ENCODE measurements at regions not wholly inside any gene's neighbourhood (a gene's known extent, or its start where the extent isn't known, plus 50 kb on each side); places are given as distances from the start of the nearest gene placed in this dataset.
"Not testable (repeated sequence)": the region's sequence is repeated elsewhere in the genome, so short reads cannot be mapped to it uniquely, and the experiment has no call there.

DNA sequence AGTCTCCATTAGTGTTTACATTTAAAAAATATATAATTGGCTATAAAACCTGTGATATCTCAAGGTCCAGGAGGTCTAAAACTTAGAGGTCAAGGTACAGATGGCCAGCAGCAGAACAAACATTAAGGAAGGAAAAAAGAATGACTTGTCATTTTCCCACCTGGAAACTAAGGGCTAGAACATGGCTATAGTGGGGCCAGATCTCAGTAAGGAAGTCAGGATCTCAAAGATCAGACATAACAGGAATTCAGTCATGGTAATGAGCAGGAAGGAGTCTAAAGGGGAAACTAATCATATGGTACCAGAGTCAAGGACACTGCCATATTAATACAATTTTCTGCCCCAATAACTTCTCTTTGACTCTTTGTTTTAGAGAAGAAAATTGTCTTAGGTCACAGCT, 1018.8 kb downstream of the PLA2G4A start:
- H3K4me3 ChIP-seq (ENCODE audit: low read depth, low read length): no peak overlapping the region
- TF ChIP-seq, protein P1, sequence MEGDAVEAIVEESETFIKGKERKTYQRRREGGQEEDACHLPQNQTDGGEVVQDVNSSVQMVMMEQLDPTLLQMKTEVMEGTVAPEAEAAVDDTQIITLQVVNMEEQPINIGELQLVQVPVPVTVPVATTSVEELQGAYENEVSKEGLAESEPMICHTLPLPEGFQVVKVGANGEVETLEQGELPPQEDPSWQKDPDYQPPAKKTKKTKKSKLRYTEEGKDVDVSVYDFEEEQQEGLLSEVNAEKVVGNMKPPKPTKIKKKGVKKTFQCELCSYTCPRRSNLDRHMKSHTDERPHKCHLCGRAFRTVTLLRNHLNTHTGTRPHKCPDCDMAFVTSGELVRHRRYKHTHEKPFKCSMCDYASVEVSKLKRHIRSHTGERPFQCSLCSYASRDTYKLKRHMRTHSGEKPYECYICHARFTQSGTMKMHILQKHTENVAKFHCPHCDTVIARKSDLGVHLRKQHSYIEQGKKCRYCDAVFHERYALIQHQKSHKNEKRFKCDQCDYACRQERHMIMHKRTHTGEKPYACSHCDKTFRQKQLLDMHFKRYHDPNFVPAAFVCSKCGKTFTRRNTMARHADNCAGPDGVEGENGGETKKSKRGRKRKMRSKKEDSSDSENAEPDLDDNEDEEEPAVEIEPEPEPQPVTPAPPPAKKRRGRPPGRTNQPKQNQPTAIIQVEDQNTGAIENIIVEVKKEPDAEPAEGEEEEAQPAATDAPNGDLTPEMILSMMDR (IDR thresholded peaks at IDR 0.05; ENCODE audit: low read depth, low read length): no peak
- in situ Hi-C loops (cut with HindIII; ENCODE audit: low sequenced_read_pairs): no loop called here
- DNase-seq (ENCODE audit: low read depth, low spot score): no peak

DNA sequence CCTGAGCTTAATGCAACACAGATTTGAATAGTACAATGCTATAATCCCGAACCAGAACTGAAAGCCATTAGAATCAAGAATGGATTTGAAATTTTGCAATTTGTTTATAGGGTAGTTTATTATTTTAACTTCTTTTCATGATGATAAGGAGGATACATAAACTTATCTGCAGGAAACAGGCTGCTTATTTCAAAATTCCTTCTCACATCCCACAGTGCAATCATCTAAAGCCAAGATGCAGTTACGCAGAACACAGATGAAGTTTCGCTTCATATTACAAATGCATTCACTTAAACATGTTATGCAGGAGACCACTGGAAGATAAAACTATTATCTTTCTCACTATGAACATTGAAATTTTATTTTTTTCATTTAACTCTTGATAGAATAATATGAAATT, 1019.6 kb downstream of the PLA2G4A start:
- H3K4me3 ChIP-seq (ENCODE audit: low read depth, low read length): no peak overlapping the region
- TF ChIP-seq, protein P1 (IDR thresholded peaks at IDR 0.05; ENCODE audit: low read depth, low read length): no peak
- in situ Hi-C loops (cut with HindIII; ENCODE audit: low sequenced_read_pairs): no loop called here
- no peak for DNase-seq (ENCODE audit: low read depth, low spot score)

DNA sequence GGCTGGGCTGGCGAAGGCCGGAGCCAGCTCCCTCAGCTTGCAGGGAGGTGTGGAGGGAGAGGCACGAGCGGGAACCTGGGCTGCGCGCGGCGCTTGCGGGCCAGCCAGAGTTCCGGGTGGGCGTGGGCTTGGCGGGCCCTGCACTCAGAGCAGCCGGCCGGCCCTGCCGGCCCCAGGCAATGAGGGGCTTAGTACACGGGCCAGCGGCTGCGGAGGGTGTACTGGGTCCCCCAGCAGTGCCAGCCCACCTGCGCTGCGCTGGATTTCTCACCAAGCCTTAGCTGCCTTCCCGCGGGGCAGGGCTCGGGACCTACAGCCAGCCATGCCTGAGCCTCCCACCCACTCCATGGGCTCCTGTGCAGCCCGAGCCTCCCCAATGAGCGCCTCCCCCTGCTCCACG, 1021.4 kb downstream of the PLA2G4A start:
- in situ Hi-C loops (cut with HindIII; ENCODE audit: low sequenced_read_pairs); DNase-seq (ENCODE audit: low read depth, low spot score); H3K4me3 ChIP-seq (ENCODE audit: low read depth, low read length): not testable (repeated sequence)

DNA sequence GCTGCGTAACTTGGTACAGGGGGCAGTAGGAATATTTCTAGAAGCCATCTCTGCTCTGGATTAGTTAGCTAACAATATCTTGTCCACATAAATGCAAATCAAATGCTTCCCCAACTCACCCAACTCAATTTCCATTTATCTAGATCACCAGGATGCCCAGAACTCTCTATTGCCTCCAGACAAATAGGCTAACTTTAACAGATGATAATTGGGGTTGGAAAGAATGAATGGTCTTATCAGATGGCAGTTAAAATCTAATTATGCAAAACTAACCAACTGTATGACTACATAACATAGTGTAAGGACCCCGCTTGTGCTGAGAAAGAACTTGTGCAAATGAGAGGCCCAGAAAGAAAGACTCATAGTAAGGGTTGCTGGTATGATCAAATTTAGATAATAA, 1024.8 kb downstream of the PLA2G4A start:
- TF ChIP-seq, protein P1 (IDR thresholded peaks at IDR 0.05; ENCODE audit: low read depth, low read length): no peak
- in situ Hi-C loops (cut with HindIII; ENCODE audit: low sequenced_read_pairs): no loop called here
- no peak for DNase-seq (ENCODE audit: low read depth, low spot score)
- no peak overlapping the region for H3K4me3 ChIP-seq (ENCODE audit: low read depth, low read length)

DNA sequence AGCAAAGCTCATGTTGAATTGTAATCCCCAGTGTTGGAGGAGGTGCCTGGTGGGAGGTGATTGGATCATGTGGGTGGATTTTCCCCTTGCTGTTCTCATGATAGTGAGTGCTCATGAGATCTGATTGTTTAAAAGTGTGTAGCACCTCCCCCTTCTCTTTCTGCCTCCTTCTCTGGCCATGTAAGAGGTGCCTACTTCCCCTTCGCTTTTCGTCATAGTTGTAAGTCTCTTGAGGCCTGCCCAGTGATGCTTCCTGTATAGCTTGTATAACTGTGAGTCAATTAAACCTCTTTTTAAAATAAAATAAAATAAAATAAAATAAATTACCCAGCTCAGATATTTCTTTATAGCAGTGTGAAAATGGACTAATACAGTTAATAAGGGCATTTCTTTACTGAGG, 1025.7 kb downstream of the PLA2G4A start:
- in situ Hi-C loops (cut with HindIII; ENCODE audit: low sequenced_read_pairs): no loop called here
- TF ChIP-seq, protein P1 (IDR thresholded peaks at IDR 0.05; ENCODE audit: low read depth, low read length): no peak
- DNase-seq (ENCODE audit: low read depth, low spot score): no peak
- H3K4me3 ChIP-seq (ENCODE audit: low read depth, low read length): no peak overlapping the region

DNA sequence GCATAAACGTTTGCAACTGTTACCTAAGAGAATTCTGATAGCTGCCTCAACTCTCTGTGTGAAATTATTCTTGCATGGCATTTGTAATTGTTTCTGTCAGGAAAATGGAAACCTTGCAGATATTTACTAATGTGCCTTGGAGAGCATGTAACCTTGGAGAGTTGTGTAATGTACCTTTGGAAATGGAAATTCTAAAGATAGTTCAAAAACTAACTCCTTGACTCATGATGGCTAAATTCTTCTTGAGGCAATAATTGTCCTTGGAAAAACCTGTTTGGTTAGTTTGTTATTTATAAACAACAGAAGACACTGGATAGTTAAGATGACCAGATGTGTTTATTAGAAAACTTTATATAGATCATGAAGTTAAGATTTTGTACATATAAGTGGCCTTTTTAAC, 1033.8 kb downstream of the PLA2G4A start:
- H3K4me3 ChIP-seq (ENCODE audit: low read depth, low read length): no peak overlapping the region
- DNase-seq (ENCODE audit: low read depth, low spot score): no peak
- in situ Hi-C loops (cut with HindIII; ENCODE audit: low sequenced_read_pairs): no loop called here
- TF ChIP-seq, protein P1 (IDR thresholded peaks at IDR 0.05; ENCODE audit: low read depth, low read length): no peak

DNA sequence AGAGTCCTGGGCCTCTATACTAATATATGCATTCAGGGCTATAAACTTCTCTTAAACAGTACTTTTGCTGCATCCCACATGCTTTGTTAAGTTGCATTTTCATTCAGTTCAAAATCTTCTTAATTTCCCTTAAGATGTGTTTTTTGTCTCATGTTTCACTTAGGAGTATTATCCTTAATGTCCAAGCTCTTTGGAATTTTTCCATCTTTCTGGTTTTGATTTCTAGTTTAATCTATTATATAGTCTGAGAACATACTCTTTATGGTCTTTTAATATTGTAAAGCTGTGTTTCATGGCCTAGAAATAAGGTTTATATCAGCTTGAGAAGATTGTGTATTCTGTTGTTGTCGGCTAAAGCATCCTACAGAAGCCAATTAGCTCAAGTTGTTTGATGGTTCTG, 1041.8 kb downstream of the PLA2G4A start:
- TF ChIP-seq, protein P1 (IDR thresholded peaks at IDR 0.05; ENCODE audit: low read depth, low read length): no peak
- no peak for DNase-seq (ENCODE audit: low read depth, low spot score)
- no peak overlapping the region for H3K4me3 ChIP-seq (ENCODE audit: low read depth, low read length)
- in situ Hi-C loops (cut with HindIII; ENCODE audit: low sequenced_read_pairs): no loop called here

All from astrocyte of the spinal cord (primary cell).